HCT116 (cell line): ENCODE measurements at regions not wholly inside any gene's neighbourhood (a gene's known extent, or its start where the extent isn't known, plus 50 kb on each side); places are given as distances from the start of the nearest gene placed in this dataset.

Source experiments
- ATAC-seq: fragments of 200-7000 bp; cut with Tn5 transposase; 2 replicates; pipeline ENCODE4 v1.9.1; 2020; ENCODE audit warnings: mild to moderate bottlenecking, moderate library complexity
- BruUV-seq: library from RNA; stranded (reverse); fragments of 400-500 nt; replicated peaks from 2 replicates; lab custom pipeline; 2021; lab: Mats Ljungman, UMichigan
- CTCF ChIA-PET: fragments of 300-600 bp; sonication (Branson Sonifier 250); formaldehyde crosslinking; loops from one replicate; lab custom pipeline; 2021; ENCODE audit warnings: antibody characterized with exemption; lab: Charles Lee
- POLR2A ChIA-PET: fragments of 300-600, 350-600 bp; sonication (Branson Sonifier 250); formaldehyde crosslinking; loops from one replicate; lab custom pipeline; 2021; ENCODE audit warnings: antibody characterized with exemption; lab: Charles Lee
- RAD21 ChIA-PET, 2 experiments: fragments of 300-600 bp; sonication (Branson Sonifier 250); formaldehyde crosslinking; loops; one replicate each; lab custom pipeline; 2023; ENCODE audit warnings: low total read pairs in 2 of 2; ENCODE audit not compliant: uncharacterized antibody in 2 of 2, unreplicated experiment in 2 of 2, low non-redundant PET in 1 of 2; lab: Charles Lee
- DNase-seq: peaks from one replicate; pipeline ENCODE4 v3.0.0-alpha.2; 2010; ENCODE audit warnings: low read depth, low spot score
- H2AFZ ChIP-seq: fragments of 200-600 bp; shearing (Covaris generic), sonication (generic); 2 replicates; pipeline ENCODE4 v1.6.1; 2017; ENCODE audit warnings: low read depth, mixed run types, mixed read lengths, antibody characterized with exemption, low read length; ENCODE audit not compliant: poor library complexity, severe bottlenecking
- H3K27ac ChIP-seq: 2 replicates; pipeline ENCODE4 v1.5.1; 2012; ENCODE audit warnings: low read depth, low read length
- H3K27me3 ChIP-seq: fragments of 200-600 bp; sonication (generic); 2 replicates; pipeline ENCODE4 v1.6.1; 2016; ENCODE audit warnings: mixed run types, low read length, mixed read lengths; ENCODE audit not compliant: insufficient read depth
- H3K36me3 ChIP-seq, 2 experiments: fragments of 200-500 bp in 1 of 2; fragments of 200-600 bp in 1 of 2; sonication (Bioruptor generic) in 1 of 2; sonication (generic) in 1 of 2; 2 replicates each; pipeline versions ENCODE4 v1.5.1 to v1.6.1; 2014 to 2016; ENCODE audit warnings: low read length in 2 of 2, inconsistent platforms in 1 of 2, mixed read lengths in 1 of 2, mixed run types in 1 of 2; ENCODE audit not compliant: insufficient read depth in 2 of 2, control insufficient read depth in 1 of 2
- H3K4me1 ChIP-seq, 2 experiments: fragments of 200-600 bp in 1 of 2; sonication (generic) in 1 of 2; 2 replicates each; pipeline versions ENCODE4 v1.5.1 to v1.6.1; 2012 to 2017; ENCODE audit warnings: low read length in 2 of 2, inconsistent platforms in 1 of 2, mild to moderate bottlenecking in 1 of 2, mixed read lengths in 1 of 2, mixed run types in 1 of 2, moderate library complexity in 1 of 2; ENCODE audit not compliant: insufficient read depth in 2 of 2, control insufficient read depth in 1 of 2
- H3K4me2 ChIP-seq: fragments of 200-600 bp; sonication (generic); 2 replicates; pipeline ENCODE4 v1.6.1; 2017; ENCODE audit warnings: mixed run types, low read length, mixed read lengths
- H3K4me3 ChIP-seq, 2 experiments: fragments of 200-600 bp in 1 of 2; sonication (generic) in 1 of 2; replicated peaks in 1 of 2; 2 replicates each; pipeline ENCODE4 v1.5.1; 2011 to 2016; ENCODE audit warnings: low read length in 2 of 2, control low read depth in 1 of 2, low read depth in 1 of 2, mild to moderate bottlenecking in 1 of 2, mixed read lengths in 1 of 2, mixed run types in 1 of 2
- H3K79me2 ChIP-seq: fragments of 200-600 bp; sonication (generic); 2 replicates; pipeline ENCODE4 v1.6.1; 2017; ENCODE audit warnings: mild to moderate bottlenecking, mixed run types, low read length, moderate library complexity, mixed read lengths; ENCODE audit not compliant: insufficient read depth
- H3K9ac ChIP-seq: fragments of 200-600 bp; sonication (generic); 2 replicates; pipeline ENCODE4 v1.6.1; 2016; ENCODE audit warnings: low read length, mixed read lengths
- H3K9me2 ChIP-seq: fragments of 200-600 bp; sonication (generic), shearing (Covaris generic); 2 replicates; pipeline ENCODE4 v1.6.1; 2017; ENCODE audit warnings: mixed run types, mild to moderate bottlenecking, moderate library complexity; ENCODE audit not compliant: insufficient read depth
- H3K9me3 ChIP-seq, 2 experiments: fragments of 200-500 bp in 1 of 2; fragments of 200-600 bp in 1 of 2; sonication (Bioruptor generic) in 1 of 2; sonication (generic) in 1 of 2; 2 replicates each; pipeline ENCODE4 v1.6.1; 2014 to 2017; ENCODE audit warnings: low read length in 2 of 2, mixed read lengths in 2 of 2, inconsistent platforms in 1 of 2, low read depth in 1 of 2, mild to moderate bottlenecking in 1 of 2, mixed run types in 1 of 2, moderate library complexity in 1 of 2; ENCODE audit not compliant: control insufficient read depth in 1 of 2, insufficient read depth in 1 of 2
- H4K20me1 ChIP-seq: fragments of 200-600 bp; sonication (generic), shearing (Covaris generic); 2 replicates; pipeline ENCODE4 v1.6.1; 2017; ENCODE audit warnings: mixed run types, mild to moderate bottlenecking, moderate library complexity; ENCODE audit not compliant: insufficient read depth
- CBX3 ChIP-seq: IDR thresholded peaks from 2 replicates; pipeline ENCODE4 v1.6.1; 2012; ENCODE audit warnings: low read depth
- CTCF ChIP-seq, 3 experiments: fragments of 200-600 bp in 1 of 3; sonication (generic) in 1 of 3; IDR thresholded peaks in 2 of 3; conservative IDR thresholded peaks in 1 of 3; 2 replicates each; pipeline ENCODE4 v1.5.1; 2012 to 2017; ENCODE audit warnings: low read depth in 2 of 3, low read length in 2 of 3, antibody characterized with exemption in 1 of 3, borderline replicate concordance in 1 of 3, control low read depth in 1 of 3, mild to moderate bottlenecking in 1 of 3, mixed read lengths in 1 of 3, mixed run types in 1 of 3, moderate library complexity in 1 of 3; ENCODE audit not compliant: insufficient read depth in 1 of 3
- EGR1 ChIP-seq: IDR thresholded peaks from 2 replicates; pipeline ENCODE4 v1.6.1; 2012; ENCODE audit warnings: low read depth
- EZH2 ChIP-seq: fragments of 200-600 bp; sonication (generic); IDR thresholded peaks from 2 replicates; pipeline ENCODE4 v1.6.1; 2017; ENCODE audit warnings: antibody characterized with exemption, mixed run types
- JUND ChIP-seq: IDR thresholded peaks from 2 replicates; pipeline ENCODE4 v1.6.1; 2012
- POLR2A ChIP-seq: IDR thresholded peaks from 2 replicates; pipeline ENCODE4 v1.7.0; 2011; ENCODE audit warnings: borderline replicate concordance; ENCODE audit not compliant: insufficient read depth, insufficient read length; ENCODE audit errors: extremely low read depth
- POLR2AphosphoS5 ChIP-seq: IDR thresholded peaks from 2 replicates; pipeline ENCODE4 v1.6.1; 2011; ENCODE audit warnings: mild to moderate bottlenecking, low read depth, low read length, moderate library complexity
- RAD21 ChIP-seq: IDR thresholded peaks from 2 replicates; pipeline ENCODE4 v1.6.1; 2012; ENCODE audit warnings: low read depth, mild to moderate bottlenecking
- REST ChIP-seq: IDR thresholded peaks from 2 replicates; pipeline ENCODE4 v1.6.1; 2012; ENCODE audit warnings: low read depth
- SRF ChIP-seq: IDR thresholded peaks from 2 replicates; pipeline ENCODE4 v1.6.1; 2012; ENCODE audit warnings: low read depth
- TCF7L2 ChIP-seq: IDR thresholded peaks from 2 replicates; pipeline ENCODE4 v1.7.0; 2011; ENCODE audit warnings: borderline replicate concordance, inconsistent platforms; ENCODE audit not compliant: insufficient read depth, insufficient read length; ENCODE audit errors: extremely low read depth
- YY1 ChIP-seq: IDR thresholded peaks from 2 replicates; pipeline ENCODE4 v1.6.1; 2011; ENCODE audit warnings: low read length, low read depth, moderate library complexity, mild to moderate bottlenecking; ENCODE audit not compliant: insufficient replicate concordance; ENCODE audit errors: extremely low read depth
- intact Hi-C: fragments of 100-400 bp; cut with micrococcal nuclease; formaldehyde crosslinking; loops from 2 replicates; pipeline ENCODE4 v1.10.0; 2022
- TF ChIP-seq, protein P1 (sequence below): IDR thresholded peaks from 2 replicates; pipeline ENCODE4 v1.6.1; 2012
- TF ChIP-seq, protein P2 (sequence below): IDR thresholded peaks from 2 replicates; pipeline ENCODE4 v1.6.1; 2011; ENCODE audit warnings: mild to moderate bottlenecking, low read length, moderate library complexity; ENCODE audit not compliant: insufficient replicate concordance; ENCODE audit errors: extremely low read depth

GRCh38 chr14:38045461-38045860 is 162.2 kb upstream of the SSTR1 start:
- no peak overlapping the region for H3K4me2 ChIP-seq
- TF ChIP-seq TCF7L2 (no peak), EGR1 (no peak), EZH2 (no peak), CBX3 (no peak), CTCF (IDR thresholded peaks at IDR 0.05 in 2 of 3, conservative IDR thresholded peaks at IDR 0.05 in 1 of 3; ENCODE audit: borderline replicate concordance in 1 of 3, insufficient read depth in 1 of 3, low read depth in 2 of 3, low read length in 2 of 3) (no peak), REST (no peak), SRF (no peak), RAD21 (no peak), POLR2A (no peak), YY1 (no peak), POLR2AphosphoS5 (no peak), JUND (no peak)
- TF ChIP-seq, protein P1, sequence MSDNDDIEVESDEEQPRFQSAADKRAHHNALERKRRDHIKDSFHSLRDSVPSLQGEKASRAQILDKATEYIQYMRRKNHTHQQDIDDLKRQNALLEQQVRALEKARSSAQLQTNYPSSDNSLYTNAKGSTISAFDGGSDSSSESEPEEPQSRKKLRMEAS: no peak
- TF ChIP-seq, protein P2, sequence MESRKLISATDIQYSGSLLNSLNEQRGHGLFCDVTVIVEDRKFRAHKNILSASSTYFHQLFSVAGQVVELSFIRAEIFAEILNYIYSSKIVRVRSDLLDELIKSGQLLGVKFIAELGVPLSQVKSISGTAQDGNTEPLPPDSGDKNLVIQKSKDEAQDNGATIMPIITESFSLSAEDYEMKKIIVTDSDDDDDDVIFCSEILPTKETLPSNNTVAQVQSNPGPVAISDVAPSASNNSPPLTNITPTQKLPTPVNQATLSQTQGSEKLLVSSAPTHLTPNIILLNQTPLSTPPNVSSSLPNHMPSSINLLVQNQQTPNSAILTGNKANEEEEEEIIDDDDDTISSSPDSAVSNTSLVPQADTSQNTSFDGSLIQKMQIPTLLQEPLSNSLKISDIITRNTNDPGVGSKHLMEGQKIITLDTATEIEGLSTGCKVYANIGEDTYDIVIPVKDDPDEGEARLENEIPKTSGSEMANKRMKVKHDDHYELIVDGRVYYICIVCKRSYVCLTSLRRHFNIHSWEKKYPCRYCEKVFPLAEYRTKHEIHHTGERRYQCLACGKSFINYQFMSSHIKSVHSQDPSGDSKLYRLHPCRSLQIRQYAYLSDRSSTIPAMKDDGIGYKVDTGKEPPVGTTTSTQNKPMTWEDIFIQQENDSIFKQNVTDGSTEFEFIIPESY: no peak
- TF ChIP-seq, all 23 proteins: peak for 0
- Histone ChIP-seq H3K9me3 (no peaks in the 10 kb centered on the region), H3K9me2 (no peaks in the 10 kb centered on the region), H3K27ac (no peak overlapping the region), H2AFZ (no peak overlapping the region), H3K4me3 (no peak overlapping the region), H3K4me1 (peaks cover 6 to 8% of the 10 kb centered on the region in 2 experiments), H3K79me2 (no peaks in the 10 kb centered on the region), H3K36me3 (no peaks in the 10 kb centered on the region), H3K27me3 (no peaks in the 10 kb centered on the region), H4K20me1 (no peaks in the 10 kb centered on the region), H3K9ac (no peak overlapping the region)
- BruUV-seq: no TSS peak
- POLR2A ChIA-PET: no interaction called here
- intact Hi-C loops: no loop called here
- CTCF ChIA-PET: no interaction called here
- no peak for DNase-seq
- RAD21 ChIA-PET: no interaction called here
- ATAC-seq: no peak
